Raji (cell line): ENCODE measurements at regions not wholly inside any gene's neighbourhood (a gene's known extent, or its start where the extent isn't known, plus 50 kb on each side); places are given as distances from the start of the nearest gene placed in this dataset.

Source experiments
- POLR2A ChIP-seq: IDR thresholded peaks from 2 replicates; pipeline ENCODE4 v1.6.1; 2011; ENCODE audit warnings: low read depth, low read length, control low read depth; ENCODE audit not compliant: insufficient read depth

- no peak for TF ChIP-seq POLR2A
Measured at GRCh38 chr2:160820691-160821090, 327.1 kb upstream of the RBMS1 start.

GRCh38 chr2:160822006-160822405 is 328.4 kb upstream of the RBMS1 start:
- no peak for TF ChIP-seq POLR2A

- TF ChIP-seq POLR2A = no peak
Measured at GRCh38 chr2:160825433-160825832, 331.8 kb upstream of the RBMS1 start.

- no peak for TF ChIP-seq POLR2A
Measured at GRCh38 chr2:160826496-160826895, 332.9 kb upstream of the RBMS1 start.

GRCh38 chr2:160828076-160828475 is 332.2 kb upstream of the TANK start:
- no peak for TF ChIP-seq POLR2A

GRCh38 chr2:160835166-160835565 is 325.1 kb upstream of the TANK start:
- TF ChIP-seq POLR2A = no peak

GRCh38 chr2:160836755-160837154 is 323.5 kb upstream of the TANK start:
- TF ChIP-seq POLR2A = no peak

- no peak for TF ChIP-seq POLR2A
Measured at GRCh38 chr2:160837416-160837815, 322.8 kb upstream of the TANK start.

- TF ChIP-seq POLR2A = no peak
Measured at GRCh38 chr2:160838147-160838546, 322.1 kb upstream of the TANK start.

- no peak for TF ChIP-seq POLR2A
Measured at GRCh38 chr2:160838691-160839090, 321.5 kb upstream of the TANK start.

GRCh38 chr2:160842286-160842685 is 317.9 kb upstream of the TANK start:
- no peak for TF ChIP-seq POLR2A

- no peak for TF ChIP-seq POLR2A
Measured at GRCh38 chr2:160859096-160859495, 301.1 kb upstream of the TANK start.

GRCh38 chr2:160862226-160862625 is 298.0 kb upstream of the TANK start:
- TF ChIP-seq POLR2A = no peak

GRCh38 chr2:160868891-160869290 is 291.3 kb upstream of the TANK start:
- TF ChIP-seq POLR2A = no peak

GRCh38 chr2:160869411-160869810 is 290.8 kb upstream of the TANK start:
- no peak for TF ChIP-seq POLR2A

GRCh38 chr2:160870729-160871465 is 289.3 kb upstream of the TANK start:
- TF ChIP-seq POLR2A = no peak

- no peak for TF ChIP-seq POLR2A
Measured at GRCh38 chr2:160871953-160872352, 288.3 kb upstream of the TANK start.
